PC-3 (cell line): ENCODE measurements at regions not wholly inside any gene's neighbourhood (a gene's known extent, or its start where the extent isn't known, plus 50 kb on each side); places are given as distances from the start of the nearest gene placed in this dataset.

Experiments used
- ATAC-seq: fragments of 200-7000 bp; cut with Tn5 transposase; 2 replicates; pipeline ENCODE4 v1.9.1; 2020; ENCODE audit warnings: mild to moderate bottlenecking, moderate library complexity
- BruUV-seq: library from RNA; stranded (reverse); fragments of 400-500 nt; replicated peaks from 2 replicates; lab custom pipeline; 2021; lab: Mats Ljungman, UMichigan
- CTCF ChIA-PET: fragments of 300-600 bp; sonication (Branson Sonifier 250); formaldehyde crosslinking; loops from one replicate; lab custom pipeline; 2022; ENCODE audit warnings: antibody characterized with exemption; lab: Charles Lee
- POLR2A ChIA-PET: fragments of 300-600 bp; sonication (Branson Sonifier 250); formaldehyde crosslinking; loops from one replicate; lab custom pipeline; 2022; ENCODE audit warnings: antibody characterized with exemption; ENCODE audit not compliant: unreplicated experiment; lab: Charles Lee
- DNase-seq: peaks from one replicate; pipeline ENCODE4 v3.0.0-alpha.2; 2015
- H2AFZ ChIP-seq: fragments of 300-600 bp; sonication (generic); 2 replicates; pipeline ENCODE4 v1.6.0; 2016; ENCODE audit warnings: antibody characterized with exemption, low read length
- H3F3A ChIP-seq: fragments of 300-600 bp; sonication (generic); one replicate; pipeline ENCODE4 v1.6.0; 2017; ENCODE audit warnings: antibody characterized with exemption, low read length, control low read depth, mild to moderate bottlenecking; ENCODE audit not compliant: unreplicated experiment
- H3K27ac ChIP-seq: fragments of 300-600 bp; sonication (generic); 2 replicates; pipeline ENCODE4 v1.5.1; 2016; ENCODE audit warnings: mild to moderate bottlenecking, low read length
- H3K27me3 ChIP-seq: fragments of 300-600 bp; sonication (generic); 2 replicates; pipeline ENCODE4 v1.6.1; 2016; ENCODE audit warnings: low read length, mixed read lengths
- H3K36me3 ChIP-seq: fragments of 300-600 bp; sonication (generic); 2 replicates; pipeline ENCODE4 v1.6.1; 2016; ENCODE audit warnings: low read depth, mixed run types, low read length, mixed read lengths
- H3K4me1 ChIP-seq: fragments of 300-600 bp; sonication (generic); 2 replicates; pipeline ENCODE4 v1.5.1; 2016; ENCODE audit warnings: low read length; ENCODE audit not compliant: insufficient read depth
- H3K4me2 ChIP-seq: fragments of 300-600 bp; sonication (generic); 2 replicates; pipeline ENCODE4 v1.6.0; 2016; ENCODE audit warnings: low read length
- H3K4me3 ChIP-seq: fragments of 300-600 bp; sonication (generic); 2 replicates; pipeline ENCODE4 v1.5.1; 2016; ENCODE audit warnings: mild to moderate bottlenecking, low read length, mixed read lengths
- H3K79me2 ChIP-seq: fragments of 300-600 bp; sonication (generic); 2 replicates; pipeline ENCODE4 v1.6.1; 2017; ENCODE audit warnings: low read length, mixed read lengths
- H3K9ac ChIP-seq: fragments of 300-600 bp; sonication (generic); 2 replicates; pipeline ENCODE4 v1.6.0; 2016; ENCODE audit warnings: mild to moderate bottlenecking, low read length
- H3K9me2 ChIP-seq: fragments of 300-600 bp; sonication (generic); replicated peaks from 2 replicates; pipeline ENCODE4 v1.6.1; 2016; ENCODE audit warnings: mixed run types, low read length, mixed read lengths
- H3K9me3 ChIP-seq: fragments of 300-600 bp; sonication (generic); 2 replicates; pipeline ENCODE4 v1.6.1; 2016; ENCODE audit warnings: low read length, mixed read lengths
- H4K20me1 ChIP-seq: fragments of 300-600 bp; sonication (generic); 2 replicates; pipeline ENCODE4 v1.6.1; 2016; ENCODE audit warnings: low read length, mixed read lengths
- CTCF ChIP-seq: fragments of 300-600 bp; sonication (generic); conservative IDR thresholded peaks from 2 replicates; pipeline ENCODE4 v1.5.1; 2017; ENCODE audit warnings: antibody characterized with exemption, low read depth, mild to moderate bottlenecking, low read length
- EZH2 ChIP-seq: fragments of 300-600 bp; sonication (generic); IDR thresholded peaks from one replicate; pipeline ENCODE4 v1.6.1; 2017; ENCODE audit warnings: antibody characterized with exemption, mild to moderate bottlenecking, low read length; ENCODE audit not compliant: unreplicated experiment
- EZH2phosphoT487 ChIP-seq: fragments of 300-600 bp; sonication (generic); IDR thresholded peaks from 2 replicates; pipeline ENCODE4 v1.6.1; 2018; ENCODE audit warnings: mild to moderate bottlenecking, antibody characterized with exemption, low read length, borderline replicate concordance
- intact Hi-C: fragments of 100-400 bp; cut with micrococcal nuclease; formaldehyde crosslinking; loops from 2 replicates; pipeline ENCODE4 v1.9.0; 2023

DNA sequence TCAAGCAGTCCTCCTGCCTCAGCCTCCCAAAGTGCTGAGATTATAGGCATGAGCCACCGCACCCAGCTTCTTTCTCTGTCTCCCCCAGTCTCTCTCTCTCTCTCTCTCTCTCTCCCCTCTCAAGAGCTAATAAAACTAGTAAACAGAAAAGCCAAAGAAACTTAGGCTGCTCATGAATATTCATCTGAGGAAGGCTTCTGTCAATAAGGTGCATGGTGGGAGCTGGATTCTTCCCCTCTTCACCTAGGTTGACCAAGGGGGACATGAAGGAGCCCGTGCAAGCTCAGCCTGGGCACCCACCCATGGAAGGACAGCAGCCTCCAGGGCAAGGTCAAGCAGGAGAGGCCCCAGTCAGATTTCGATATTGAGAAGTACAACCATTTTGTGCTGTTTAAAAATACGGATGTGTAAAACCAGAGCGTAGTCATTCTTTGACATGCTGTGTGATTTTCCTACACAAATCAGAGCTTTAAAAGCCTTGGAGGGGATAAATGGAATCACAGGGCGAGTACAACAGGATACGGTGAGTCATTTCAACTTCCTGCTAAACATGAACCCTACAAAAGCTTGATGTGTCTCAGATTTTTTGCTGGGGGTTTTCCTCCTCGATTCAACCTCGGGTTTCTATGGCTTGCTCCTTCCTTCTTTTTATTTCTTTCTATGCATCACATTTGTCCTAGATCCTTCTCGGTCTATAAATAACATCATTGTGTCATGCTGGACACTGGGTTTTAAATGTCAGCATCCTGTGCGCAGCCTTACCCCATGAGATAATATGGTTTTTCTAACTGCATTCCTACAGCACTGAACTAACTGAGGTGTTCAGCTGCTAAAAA lies 368.9 kb upstream of the JARID2 start:
- Histone ChIP-seq H3K4me2 (peak overlapping the region; percentile 75), H2AFZ (peak overlapping the region; percentile 69), H3K9me2 (0 out of 2 replicates have a peak, but pooled peaks cover 4% of the 10 kb centered on the region), H3K9me3 (no peaks in the 10 kb centered on the region), H3K27me3 (no peaks in the 10 kb centered on the region), H4K20me1 (no peaks in the 10 kb centered on the region), H3K27ac (peak overlapping the region; percentile 96), H3K4me3 (peak overlapping the region; percentile 34; the same call in 1 of the 2 replicates), H3K79me2 (no peaks in the 10 kb centered on the region), H3K9ac (peak overlapping the region; percentile 62), H3K4me1 (peaks cover 32% of the 10 kb centered on the region), H3F3A (no peaks in the 10 kb centered on the region), H3K36me3 (no peaks in the 10 kb centered on the region)
- DNase-seq (peak; percentile 79), ATAC-seq (peak; percentile 82)
- POLR2A ChIA-PET: interaction anchor here (0.6 to 0.7 kb wide), 2 partner anchors 45 to 373 kb away, joined by 3 read pairs; no protein-coding TSS in a partner anchor
- intact Hi-C loops: loop anchor here (1.0 kb wide), 2 partner anchors 12 to 368 kb away; no protein-coding TSS in a partner anchor
- CTCF ChIA-PET: no interaction called here
- TF ChIP-seq EZH2 (no peak), EZH2phosphoT487 (no peak), CTCF (no peak)
- BruUV-seq: TSS peak; percentile 53

DNA sequence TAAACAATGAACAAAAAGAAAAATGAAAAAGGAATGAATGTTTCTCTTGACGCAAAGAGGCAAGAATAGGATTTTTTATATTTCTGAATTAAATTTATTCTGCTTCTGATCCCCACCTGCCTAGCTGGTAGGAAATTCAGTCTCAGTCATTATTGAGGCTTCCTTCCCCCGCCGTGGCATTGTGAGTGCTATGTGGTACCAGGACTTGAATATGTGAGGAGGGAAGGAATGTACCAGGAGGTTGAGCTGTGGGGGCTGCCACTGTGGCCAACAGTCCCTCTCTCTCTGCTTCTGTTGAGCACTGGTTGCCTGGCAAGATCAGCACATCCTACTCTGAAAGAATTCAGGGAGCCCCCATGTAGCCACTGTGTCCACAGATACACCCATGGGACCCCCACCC lies 368.1 kb upstream of the JARID2 start:
- Histone ChIP-seq H3K79me2 (no peaks in the 10 kb centered on the region), H2AFZ (no peak overlapping the region), H3K9me3 (no peaks in the 10 kb centered on the region), H3K27ac (peak overlapping the region; percentile 96), H3K36me3 (no peaks in the 10 kb centered on the region), H3K9me2 (no peaks in the 10 kb centered on the region), H3K4me2 (peak overlapping the region; percentile 75), H3K4me1 (peaks cover 39% of the 10 kb centered on the region), H4K20me1 (no peaks in the 10 kb centered on the region), H3F3A (no peaks in the 10 kb centered on the region), H3K9ac (peak overlapping the region; percentile 62), H3K4me3 (peak overlapping the region; percentile 34; the same call in 1 of the 2 replicates), H3K27me3 (no peaks in the 10 kb centered on the region)
- BruUV-seq: TSS peak; percentile 78
- POLR2A ChIA-PET: interaction anchor here (0.7 kb wide), 1 partner anchor 372 kb away, joined by 3 read pairs; no protein-coding TSS in a partner anchor
- CTCF ChIA-PET: no interaction called here
- DNase-seq (no peak), ATAC-seq (no peak)
- intact Hi-C loops: loop anchor here (1.0 kb wide), 2 partner anchors 12 to 368 kb away; no protein-coding TSS in a partner anchor
- no peak for TF ChIP-seq CTCF
- TF ChIP-seq EZH2phosphoT487: no peak
- TF ChIP-seq EZH2: no peak
